HepG2 (cell line): ENCODE measurements at regions not wholly inside any gene's neighbourhood (a gene's known extent, or its start where the extent isn't known, plus 50 kb on each side); places are given as distances from the start of the nearest gene placed in this dataset.

Experiments used
- CTCF ChIP-seq: sonication (generic); formaldehyde crosslinking; IDR thresholded peaks from 2 replicates; pipeline ENCODE4 v1.5.0; 2020; ENCODE audit warnings: mild to moderate bottlenecking, missing genetic modification reagents, moderate library complexity
- E2F5 ChIP-seq: sonication (generic); formaldehyde crosslinking; conservative IDR thresholded peaks from 2 replicates; pipeline ENCODE4 v1.4.0; 2020; ENCODE audit warnings: missing genetic modification reagents
- ETV5 ChIP-seq: IDR thresholded peaks from 2 replicates; pipeline ENCODE4 v1.6.1; 2018; ENCODE audit warnings: missing biosample characterization, missing genetic modification reagents, inconsistent platforms, borderline replicate concordance
- POLR2AphosphoS5 ChIP-seq: IDR thresholded peaks from 2 replicates; pipeline ENCODE4 v1.6.1; 2012; ENCODE audit warnings: low read depth, low read length
- SKI ChIP-seq: fragments of 450-650 bp; IDR thresholded peaks from one replicate; pipeline ENCODE4 v1.6.1; 2018; ENCODE audit warnings: mild to moderate bottlenecking; ENCODE audit not compliant: partially characterized antibody
- TCF7L2 ChIP-seq: IDR thresholded peaks from 2 replicates; pipeline ENCODE4 v1.6.1; 2011; ENCODE audit warnings: mild to moderate bottlenecking, low read depth, low read length, moderate library complexity
- ZHX2 ChIP-seq, 2 experiments: sonication (generic) in 1 of 2; formaldehyde crosslinking in 1 of 2; IDR thresholded peaks; 2 replicates each; pipeline versions ENCODE4 v1.6.1 to v1.9.0; 2014 to 2022; ENCODE audit warnings: antibody characterized with exemption in 1 of 2, borderline replicate concordance in 1 of 2, inconsistent platforms in 1 of 2, low read depth in 1 of 2, missing genetic modification reagents in 1 of 2
- ZNF460 ChIP-seq: sonication (generic); formaldehyde crosslinking; IDR thresholded peaks from 2 replicates; pipeline ENCODE4 v1.5.1; 2020; ENCODE audit warnings: missing genetic modification reagents, mild to moderate bottlenecking, borderline replicate concordance

- TF ChIP-seq ETV5 (no peak), CTCF (CRISPR knock-in tag) (no peak), E2F5 (CRISPR knock-in tag) (no peak), SKI (no peak), ZNF460 (CRISPR knock-in tag) (no peak), TCF7L2 (no peak), ZHX2 (IDR thresholded peaks at IDR 0.05; ENCODE audit: low read depth) (no peak), ZHX2 (CRISPR knock-in tag; IDR thresholded peaks at IDR 0.05; ENCODE audit: borderline replicate concordance) (no peak), POLR2AphosphoS5 (no peak)
Measured at GRCh38 chr1:164366014-164366413, 193.0 kb upstream of the PBX1 start.
